ENCODE measurements at regions not wholly inside any gene's neighbourhood (a gene's known extent, or its start where the extent isn't known, plus 50 kb on each side); places are given as distances from the start of the nearest gene placed in this dataset.
A peak's percentile ranks its signal among the peaks of the same experiment; 100 is the strongest.

DNA sequence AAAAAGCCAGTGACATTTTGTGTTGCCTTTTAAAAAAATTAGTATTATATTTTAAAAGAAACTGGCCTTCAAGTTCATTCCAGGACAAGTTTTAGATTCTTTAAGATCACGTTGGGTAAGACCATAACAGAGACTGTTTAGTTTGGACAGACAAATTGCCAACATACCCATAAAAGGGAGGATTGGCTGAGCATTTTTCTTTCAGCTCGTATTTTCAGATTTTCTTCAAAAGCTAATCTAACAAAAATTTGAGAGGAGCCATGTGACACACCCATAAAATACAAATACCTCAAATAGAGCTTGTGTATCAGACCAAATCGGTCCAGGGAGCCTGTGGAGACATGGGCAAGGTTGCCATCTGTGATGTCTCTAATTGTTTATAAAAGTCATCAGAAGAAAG is 74.6 kb upstream of the C1QTNF7 start:
- TF ChIP-seq, protein P1, sequence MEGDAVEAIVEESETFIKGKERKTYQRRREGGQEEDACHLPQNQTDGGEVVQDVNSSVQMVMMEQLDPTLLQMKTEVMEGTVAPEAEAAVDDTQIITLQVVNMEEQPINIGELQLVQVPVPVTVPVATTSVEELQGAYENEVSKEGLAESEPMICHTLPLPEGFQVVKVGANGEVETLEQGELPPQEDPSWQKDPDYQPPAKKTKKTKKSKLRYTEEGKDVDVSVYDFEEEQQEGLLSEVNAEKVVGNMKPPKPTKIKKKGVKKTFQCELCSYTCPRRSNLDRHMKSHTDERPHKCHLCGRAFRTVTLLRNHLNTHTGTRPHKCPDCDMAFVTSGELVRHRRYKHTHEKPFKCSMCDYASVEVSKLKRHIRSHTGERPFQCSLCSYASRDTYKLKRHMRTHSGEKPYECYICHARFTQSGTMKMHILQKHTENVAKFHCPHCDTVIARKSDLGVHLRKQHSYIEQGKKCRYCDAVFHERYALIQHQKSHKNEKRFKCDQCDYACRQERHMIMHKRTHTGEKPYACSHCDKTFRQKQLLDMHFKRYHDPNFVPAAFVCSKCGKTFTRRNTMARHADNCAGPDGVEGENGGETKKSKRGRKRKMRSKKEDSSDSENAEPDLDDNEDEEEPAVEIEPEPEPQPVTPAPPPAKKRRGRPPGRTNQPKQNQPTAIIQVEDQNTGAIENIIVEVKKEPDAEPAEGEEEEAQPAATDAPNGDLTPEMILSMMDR (IDR thresholded peaks at IDR 0.05; ENCODE audit: insufficient read depth, low read depth, low read length): no peak
- no peak overlapping the region for H3K4me3 ChIP-seq (ENCODE audit: low read depth, low read length)
- no peak for DNase-seq (ENCODE audit: low read depth)

DNA sequence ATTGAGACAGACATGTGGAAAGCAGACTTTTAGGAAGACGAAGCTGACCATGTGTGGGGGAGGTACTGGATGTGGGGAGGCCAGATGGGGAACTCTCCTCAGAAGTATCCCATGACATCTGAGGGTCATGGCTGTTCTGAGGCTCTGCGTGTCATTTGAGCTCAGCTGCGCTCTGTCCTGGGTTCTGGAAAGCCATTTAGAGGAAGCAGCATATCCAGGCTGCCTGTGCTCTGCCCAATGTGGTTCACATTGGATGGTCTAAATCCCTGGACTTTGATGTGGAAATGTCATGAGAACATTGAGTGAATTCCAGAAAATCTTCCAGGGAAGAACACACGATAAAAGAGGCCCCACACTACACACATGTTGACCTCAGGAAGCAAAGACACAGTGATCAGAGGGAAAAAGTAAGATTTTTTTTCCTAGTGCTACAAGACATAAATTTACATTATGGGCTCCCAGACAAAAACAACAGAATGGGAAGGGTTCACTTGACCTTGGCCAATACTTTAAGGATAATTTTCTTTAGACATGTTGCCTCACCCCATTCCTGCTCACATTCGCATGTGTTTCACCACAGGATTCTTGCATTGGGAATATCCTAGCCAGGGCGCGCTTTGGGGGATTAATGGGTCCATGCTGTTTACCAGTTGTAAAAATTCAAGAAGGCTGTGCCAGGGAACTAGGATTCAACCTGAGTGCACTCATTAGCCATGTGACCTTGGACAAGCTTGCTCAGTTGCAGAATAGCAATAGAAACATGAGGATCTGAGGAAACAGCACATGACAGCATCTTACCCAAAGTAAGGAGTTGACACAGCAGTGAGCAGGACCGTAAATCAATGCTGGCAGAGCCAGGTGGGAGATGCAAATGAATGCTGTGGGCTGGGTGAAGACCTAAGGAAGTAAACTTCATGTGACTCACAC is 73.2 kb upstream of the C1QTNF7 start:
- TF ChIP-seq, protein P1 (IDR thresholded peaks at IDR 0.05; ENCODE audit: insufficient read depth, low read depth, low read length): no peak
- H3K4me3 ChIP-seq (ENCODE audit: low read depth, low read length): no peak overlapping the region
- DNase-seq (ENCODE audit: low read depth): peak; percentile 48

DNA sequence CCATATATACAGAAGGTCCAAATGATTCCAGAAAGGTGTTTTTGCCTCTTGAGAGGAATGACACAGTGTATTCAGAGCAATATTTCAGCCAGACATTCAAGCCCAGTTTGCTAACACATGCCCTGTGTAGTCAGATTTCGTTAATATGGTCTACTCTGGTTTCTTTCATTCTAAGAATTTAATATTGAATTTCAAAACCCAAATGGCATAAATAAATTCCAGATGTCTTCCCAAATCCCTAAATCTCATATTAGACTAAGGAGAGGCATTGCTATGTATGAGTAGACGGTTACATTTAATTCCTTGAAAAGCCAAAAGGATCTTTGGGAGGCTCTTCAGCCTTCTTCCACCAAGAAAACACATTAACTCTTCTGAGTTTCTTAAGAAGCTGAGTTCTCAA is 66.3 kb upstream of the C1QTNF7 start:
- TF ChIP-seq, protein P1 (IDR thresholded peaks at IDR 0.05; ENCODE audit: insufficient read depth, low read depth, low read length): no peak
- H3K4me3 ChIP-seq (ENCODE audit: low read depth, low read length): no peak overlapping the region
- no peak for DNase-seq (ENCODE audit: low read depth)

DNA sequence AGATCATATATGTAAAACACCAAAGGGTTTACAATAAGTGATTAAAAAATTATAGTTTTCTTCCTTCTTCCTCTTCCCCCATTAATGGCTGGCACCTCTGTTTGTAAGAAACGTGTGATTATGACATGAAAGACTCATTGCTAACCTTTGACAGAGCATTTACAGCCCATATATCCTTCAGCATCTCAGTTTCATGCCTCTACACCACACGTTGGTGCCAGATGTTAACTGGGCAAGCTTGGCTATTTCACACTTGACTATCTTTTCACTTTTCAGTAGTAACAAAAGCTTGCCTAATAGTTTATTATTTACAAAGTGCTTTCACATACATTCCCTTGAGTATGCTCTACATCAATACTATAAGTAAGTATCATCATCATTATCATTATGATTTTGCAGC is 65.3 kb upstream of the C1QTNF7 start:
- TF ChIP-seq, protein P1 (IDR thresholded peaks at IDR 0.05; ENCODE audit: insufficient read depth, low read depth, low read length): no peak
- no peak for DNase-seq (ENCODE audit: low read depth)
- H3K4me3 ChIP-seq (ENCODE audit: low read depth, low read length): no peak overlapping the region

DNA sequence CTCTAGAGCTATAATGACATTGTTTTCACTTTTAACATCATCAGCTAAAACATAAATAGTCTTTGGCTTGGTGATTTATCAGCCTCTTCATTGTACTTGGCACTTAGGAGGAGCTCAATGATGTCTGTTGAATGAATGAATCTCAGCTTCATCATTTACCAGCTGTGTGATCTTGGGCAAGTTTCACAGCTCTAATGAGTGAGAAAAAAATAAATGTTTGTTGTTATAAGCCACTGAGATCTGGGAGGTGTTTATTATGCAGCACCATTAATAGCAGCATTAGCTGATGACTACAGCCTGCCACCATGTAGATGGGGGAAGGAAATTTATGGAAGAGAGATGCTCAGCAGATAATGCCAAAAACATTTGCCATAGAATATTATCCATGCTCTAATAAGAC is 63.6 kb upstream of the C1QTNF7 start:
- no peak for DNase-seq (ENCODE audit: low read depth)
- TF ChIP-seq, protein P1 (IDR thresholded peaks at IDR 0.05; ENCODE audit: insufficient read depth, low read depth, low read length): no peak
- no peak overlapping the region for H3K4me3 ChIP-seq (ENCODE audit: low read depth, low read length)

DNA sequence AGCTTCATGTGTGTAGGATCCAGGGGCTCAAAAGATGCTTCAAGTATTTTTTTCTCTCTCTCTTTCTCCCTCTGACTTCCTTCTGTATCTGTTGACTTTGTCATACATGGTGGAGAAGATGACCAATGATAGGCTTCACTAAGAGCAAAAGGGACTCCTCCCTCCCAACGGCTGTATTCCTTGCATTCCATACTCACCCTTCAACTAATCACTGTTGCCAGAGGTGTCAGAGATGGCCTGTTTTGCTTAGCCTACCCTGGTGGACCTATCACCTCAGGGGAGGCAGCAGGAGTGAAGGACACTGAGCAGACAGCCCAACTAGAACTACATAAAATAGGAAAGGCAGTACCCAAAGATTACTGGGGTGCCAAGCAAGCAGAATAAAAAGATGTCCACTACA is 62.2 kb upstream of the C1QTNF7 start:
- TF ChIP-seq, protein P1 (IDR thresholded peaks at IDR 0.05; ENCODE audit: insufficient read depth, low read depth, low read length): no peak
- H3K4me3 ChIP-seq (ENCODE audit: low read depth, low read length): no peak overlapping the region
- DNase-seq (ENCODE audit: low read depth): no peak
